HG03432 (cell line): ENCODE measurements at regions not wholly inside any gene's neighbourhood (a gene's known extent, or its start where the extent isn't known, plus 50 kb on each side); places are given as distances from the start of the nearest gene placed in this dataset.
"Not testable (repeated sequence)": the region's sequence is repeated elsewhere in the genome, so short reads cannot be mapped to it uniquely, and the experiment has no call there.

Experiments
- ATAC-seq: cut with Tn5 transposase; IDR thresholded peaks from one replicate; pipeline ENCODE4 v1.9.1; 2021; ENCODE audit warnings: mild to moderate bottlenecking, moderate library complexity; ENCODE audit not compliant: unreplicated experiment

- not testable (repeated sequence) for ATAC-seq
Measured at GRCh38 chr5:56665117-56665516, 150.2 kb upstream of the MAP3K1 start.

- ATAC-seq: no peak
Measured at GRCh38 chr5:56664025-56664424, 151.3 kb upstream of the MAP3K1 start.

- ATAC-seq: no peak
Measured at GRCh38 chr5:56663523-56663922, 151.8 kb upstream of the MAP3K1 start.

- no peak for ATAC-seq
Measured at GRCh38 chr5:56662893-56663292, 152.5 kb upstream of the MAP3K1 start.

GRCh38 chr5:56659971-56660370 lies 155.4 kb upstream of the MAP3K1 start:
- no peak for ATAC-seq

GRCh38 chr5:56658972-56659371 lies 156.4 kb upstream of the MAP3K1 start:
- ATAC-seq: peak; percentile 67

- ATAC-seq: no peak
Measured at GRCh38 chr5:56656846-56657726, 158.3 kb upstream of the MAP3K1 start.

GRCh38 chr5:56651893-56652292 lies 163.5 kb upstream of the MAP3K1 start:
- ATAC-seq: no peak

GRCh38 chr5:56650386-56650785 lies 165.0 kb upstream of the MAP3K1 start:
- ATAC-seq: no peak

GRCh38 chr5:56649569-56649968 lies 165.8 kb upstream of the MAP3K1 start:
- ATAC-seq: no peak

GRCh38 chr5:56648460-56649034 lies 166.8 kb upstream of the MAP3K1 start:
- ATAC-seq: no peak

- ATAC-seq: no peak
Measured at GRCh38 chr5:56647099-56647850, 168.1 kb upstream of the MAP3K1 start.

GRCh38 chr5:56641635-56642260 lies 173.6 kb upstream of the MAP3K1 start:
- ATAC-seq: no peak

GRCh38 chr5:56640763-56641406 lies 174.5 kb upstream of the MAP3K1 start:
- peak; percentile 68 for ATAC-seq

GRCh38 chr5:56639476-56639875 lies 175.9 kb upstream of the MAP3K1 start:
- ATAC-seq: no peak

- no peak for ATAC-seq
Measured at GRCh38 chr5:56638768-56639238, 176.5 kb upstream of the MAP3K1 start.

- ATAC-seq: no peak
Measured at GRCh38 chr5:56638061-56638621, 177.2 kb upstream of the MAP3K1 start.

GRCh38 chr5:56637321-56637920 lies 177.9 kb upstream of the MAP3K1 start:
- no peak for ATAC-seq

- ATAC-seq: no peak
Measured at GRCh38 chr5:56633950-56634349, 181.4 kb upstream of the MAP3K1 start.

GRCh38 chr5:56632939-56633338 lies 182.4 kb upstream of the MAP3K1 start:
- no peak for ATAC-seq
